ENCODE measurements at regions not wholly inside any gene's neighbourhood (a gene's known extent, or its start where the extent isn't known, plus 50 kb on each side); places are given as distances from the start of the nearest gene placed in this dataset.
"Not testable (repeated sequence)": the region's sequence is repeated elsewhere in the genome, so short reads cannot be mapped to it uniquely, and the experiment has no call there.

- no peak for TF ChIP-seq CTCF (IDR thresholded peaks at IDR 0.05; ENCODE audit: low read depth, low read length)
- no peaks in the 10 kb centered on the region for H3K9me3 ChIP-seq (ENCODE audit: low read depth)
- peaks cover 10% of the 10 kb centered on the region for H3K4me1 ChIP-seq (ENCODE audit: low read depth)
- no peak overlapping the region for H3K27ac ChIP-seq
- no peaks in the 10 kb centered on the region for H3K36me3 ChIP-seq
- no peak for DNase-seq (ENCODE audit: low read depth in 1 of 2, low spot score in 1 of 2)
- H3K27me3 ChIP-seq: no peaks in the 10 kb centered on the region
- H3K4me3 ChIP-seq: no peak overlapping the region
Measured at GRCh38 chr1:67551375-67551774, 121.2 kb upstream of the SERBP1 start.

GRCh38 chr1:67552336-67552759 lies 122.1 kb upstream of the SERBP1 start:
- DNase-seq (ENCODE audit: low read depth in 1 of 2, low spot score in 1 of 2): no peak
- no peak overlapping the region for H3K27ac ChIP-seq
- no peaks in the 10 kb centered on the region for H3K9me3 ChIP-seq (ENCODE audit: low read depth)
- no peaks in the 10 kb centered on the region for H3K27me3 ChIP-seq
- TF ChIP-seq CTCF (IDR thresholded peaks at IDR 0.05; ENCODE audit: low read depth, low read length): no peak
- H3K4me1 ChIP-seq (ENCODE audit: low read depth): peaks cover 10% of the 10 kb centered on the region
- no peak overlapping the region for H3K4me3 ChIP-seq
- no peaks in the 10 kb centered on the region for H3K36me3 ChIP-seq

GRCh38 chr1:67554204-67554603 lies 124.0 kb upstream of the SERBP1 start:
- not testable (repeated sequence) for H3K36me3 ChIP-seq; H3K27me3 ChIP-seq; H3K27ac ChIP-seq; DNase-seq (ENCODE audit: low read depth in 1 of 2, low spot score in 1 of 2); H3K4me3 ChIP-seq; H3K9me3 ChIP-seq (ENCODE audit: low read depth)
- H3K4me1 ChIP-seq (ENCODE audit: low read depth): peaks cover 10% of the 10 kb centered on the region

- TF ChIP-seq CTCF (IDR thresholded peaks at IDR 0.05; ENCODE audit: low read depth, low read length): no peak
- H3K36me3 ChIP-seq: no peaks in the 10 kb centered on the region
- no peaks in the 10 kb centered on the region for H3K9me3 ChIP-seq (ENCODE audit: low read depth)
- H3K4me3 ChIP-seq: no peak overlapping the region
- peak in 1 of 2 donors; percentile 42 for DNase-seq (ENCODE audit: low read depth in 1 of 2, low spot score in 1 of 2)
- H3K27ac ChIP-seq: no peak overlapping the region
- no peaks in the 10 kb centered on the region for H3K27me3 ChIP-seq
- H3K4me1 ChIP-seq (ENCODE audit: low read depth): peaks cover 10% of the 10 kb centered on the region
Measured at GRCh38 chr1:67555461-67556296, 125.5 kb upstream of the SERBP1 start.

GRCh38 chr1:67556297-67556900 lies 126.2 kb upstream of the SERBP1 start:
- Histone ChIP-seq H3K27ac (no peak overlapping the region), H3K4me3 (no peak overlapping the region), H3K27me3 (no peaks in the 10 kb centered on the region), H3K9me3 (ENCODE audit: low read depth) (no peaks in the 10 kb centered on the region), H3K36me3 (no peaks in the 10 kb centered on the region), H3K4me1 (ENCODE audit: low read depth) (peaks cover 10% of the 10 kb centered on the region)
- DNase-seq (ENCODE audit: low read depth in 1 of 2, low spot score in 1 of 2): no peak
- no peak for TF ChIP-seq CTCF (IDR thresholded peaks at IDR 0.05; ENCODE audit: low read depth, low read length)
